Neuronal stem cell (in vitro differentiated cells): ENCODE measurements at regions not wholly inside any gene's neighbourhood (a gene's known extent, or its start where the extent isn't known, plus 50 kb on each side); places are given as distances from the start of the nearest gene placed in this dataset.
"Not testable (repeated sequence)": the region's sequence is repeated elsewhere in the genome, so short reads cannot be mapped to it uniquely, and the experiment has no call there.

Source experiments
- DNase-seq: peaks from one replicate; pipeline ENCODE4 v3.0.0-alpha.2; 2013; ENCODE audit warnings: low spot score
- H2AFZ ChIP-seq: one replicate; pipeline ENCODE4 v1.6.1; 2013; ENCODE audit warnings: mild to moderate bottlenecking, low read length, inconsistent platforms
- H2AK5ac ChIP-seq: 2 replicates; pipeline ENCODE4 v1.6.1; 2013; ENCODE audit warnings: low read depth, mild to moderate bottlenecking, inconsistent platforms, low read length, moderate library complexity, mixed read lengths
- H2BK120ac ChIP-seq: 2 replicates; pipeline ENCODE4 v1.6.1; 2013; ENCODE audit warnings: low read depth, mild to moderate bottlenecking, inconsistent platforms, low read length, moderate library complexity, mixed read lengths
- H2BK12ac ChIP-seq: one replicate; pipeline ENCODE4 v1.6.1; 2013; ENCODE audit warnings: low read length, inconsistent platforms
- H2BK15ac ChIP-seq: 2 replicates; pipeline ENCODE4 v1.6.1; 2013; ENCODE audit warnings: mild to moderate bottlenecking, low read length, inconsistent platforms, mixed read lengths
- H2BK5ac ChIP-seq: one replicate; pipeline ENCODE4 v1.6.1; 2013; ENCODE audit warnings: inconsistent platforms, mild to moderate bottlenecking, low read length, moderate library complexity
- H3K14ac ChIP-seq: one replicate; pipeline ENCODE4 v1.6.1; 2013; ENCODE audit warnings: low read length, inconsistent platforms
- H3K18ac ChIP-seq: 2 replicates; pipeline ENCODE4 v1.6.1; 2013; ENCODE audit warnings: low read length, inconsistent platforms
- H3K23ac ChIP-seq: 2 replicates; pipeline ENCODE4 v1.6.1; 2013; ENCODE audit warnings: low read depth, mild to moderate bottlenecking, mixed read lengths, low read length, inconsistent platforms; ENCODE audit not compliant: poor library complexity
- H3K27ac ChIP-seq: replicated peaks from 3 replicates; pipeline ENCODE4 v1.5.1; 2013; ENCODE audit warnings: low read length, inconsistent platforms
- H3K27me3 ChIP-seq, 3 experiments: 2 replicates each; pipeline ENCODE4 v1.6.1; 2013; ENCODE audit warnings: low read length in 3 of 3, mild to moderate bottlenecking in 2 of 3, inconsistent platforms in 1 of 3, low read depth in 1 of 3, mixed read lengths in 1 of 3, moderate library complexity in 1 of 3; ENCODE audit not compliant: control insufficient read depth in 3 of 3, insufficient read depth in 3 of 3
- H3K36me3 ChIP-seq, 2 donors: replicated peaks in 1 of 2; 2 replicates each; pipeline ENCODE4 v1.6.1; 2013; ENCODE audit warnings: low read length in 2 of 2; ENCODE audit not compliant: control insufficient read depth in 2 of 2, insufficient read depth in 2 of 2
- H3K4ac ChIP-seq: 2 replicates; pipeline ENCODE4 v1.6.1; 2013; ENCODE audit warnings: inconsistent platforms, mild to moderate bottlenecking, low read length, moderate library complexity
- H3K4me1 ChIP-seq, 2 donors: 1 replicate in 1 of 2; 2 replicates in 1 of 2; pipeline ENCODE4 v1.6.1; 2013; ENCODE audit warnings: low read length in 2 of 2, low read depth in 1 of 2; ENCODE audit not compliant: control insufficient read depth in 2 of 2, insufficient read depth in 1 of 2
- H3K4me2 ChIP-seq: one replicate; pipeline ENCODE4 v1.6.1; 2013; ENCODE audit warnings: mild to moderate bottlenecking, low read length, inconsistent platforms; ENCODE audit not compliant: insufficient read depth, poor library complexity, severe bottlenecking
- H3K4me3 ChIP-seq, 2 donors: 2 replicates each; pipeline ENCODE4 v1.5.1; 2013; ENCODE audit warnings: low read length in 2 of 2, mild to moderate bottlenecking in 2 of 2, inconsistent platforms in 1 of 2, moderate library complexity in 1 of 2
- H3K79me1 ChIP-seq: one replicate; pipeline ENCODE4 v1.6.1; 2013; ENCODE audit warnings: low read depth, mild to moderate bottlenecking, inconsistent platforms, low read length, moderate library complexity
- H3K9ac ChIP-seq: one replicate; pipeline ENCODE4 v1.6.1; 2013; ENCODE audit warnings: mild to moderate bottlenecking, low read depth, low read length, inconsistent platforms; ENCODE audit not compliant: poor library complexity
- H3K9me3 ChIP-seq, 2 donors: replicated peaks in 1 of 2; 2 replicates each; pipeline versions ENCODE3 to v1.6.1; 2013; ENCODE audit warnings: low read length in 2 of 2, mild to moderate bottlenecking in 2 of 2, inconsistent platforms in 1 of 2, low read depth in 1 of 2, mixed read lengths in 1 of 2, moderate library complexity in 1 of 2; ENCODE audit not compliant: control insufficient read depth in 2 of 2, insufficient read depth in 1 of 2
- H4K8ac ChIP-seq: one replicate; pipeline ENCODE4 v1.6.1; 2013; ENCODE audit warnings: low read depth, mild to moderate bottlenecking, inconsistent platforms, low read length, moderate library complexity
- H4K91ac ChIP-seq: one replicate; pipeline ENCODE4 v1.6.1; 2013; ENCODE audit warnings: low read length, low read depth, mild to moderate bottlenecking, inconsistent platforms; ENCODE audit not compliant: poor library complexity
- WGBS, 2 donors: extraction: QIAGEN DNeasy Blood & Tissue Kit; methylation state at CpG; one replicate each; pipeline ENCODE4 v1.1.7; 2013; ENCODE audit warnings: missing lambda C conversion rate in 2 of 2, mixed read lengths in 1 of 2; ENCODE audit not compliant: insufficient read length in 2 of 2, insufficient replicate concordance in 1 of 2; ENCODE audit errors: extremely low coverage in 2 of 2; 5-methylcytosine and 5-hydroxymethylcytosine counted together

GRCh38 chr4:104272966-104273365 lies 221.7 kb downstream of the CXXC4 start:
- Histone ChIP-seq H3K36me3 (no peaks in the 10 kb centered on the region), H3K27me3 (no peaks in the 10 kb centered on the region), H3K4me1 (peaks cover 0 to 3% of the 10 kb centered on the region in 2 donors), H3K4ac (no peak overlapping the region), H3K9ac (no peak overlapping the region), H3K79me1 (no peaks in the 10 kb centered on the region), H4K91ac (no peak overlapping the region), H3K9me3 (no peaks in the 10 kb centered on the region), H2BK15ac (no peak overlapping the region), H2BK5ac (no peak overlapping the region), H3K23ac (no peak overlapping the region), H3K27ac (no peak overlapping the region), H3K18ac (no peak overlapping the region), H3K4me2 (no peak overlapping the region), H3K4me3 (no peak overlapping the region), H2BK120ac (no peak overlapping the region), H2BK12ac (no peak overlapping the region), H2AK5ac (no peak overlapping the region), H3K14ac (no peak overlapping the region), H4K8ac (no peak overlapping the region), H2AFZ (peak overlapping the region; percentile 60)
- DNase-seq: no peak
- WGBS, 2 donors: no CpG with 5 or more reads among the region's 2 CpGs

- not testable (repeated sequence) for H2BK5ac ChIP-seq, H3K79me1 ChIP-seq, DNase-seq, H3K9ac ChIP-seq, H3K4me1 ChIP-seq, H4K8ac ChIP-seq, H3K14ac ChIP-seq, H2BK15ac ChIP-seq, H3K23ac ChIP-seq, H2BK12ac ChIP-seq, H3K27ac ChIP-seq, H3K4me2 ChIP-seq, H3K36me3 ChIP-seq, H3K4ac ChIP-seq, H2AFZ ChIP-seq, H2BK120ac ChIP-seq, H3K4me3 ChIP-seq, H2AK5ac ChIP-seq, H3K27me3 ChIP-seq, H3K18ac ChIP-seq, H4K91ac ChIP-seq, H3K9me3 ChIP-seq
- WGBS, 2 donors: no CpG with 5 or more reads among the region's 5 CpGs
These were observed 225.1 kb downstream of the CXXC4 start for GRCh38 chr4:104269603-104270002.

GRCh38 chr4:104263100-104263499 lies 231.6 kb downstream of the CXXC4 start:
- Histone ChIP-seq H4K8ac (no peak overlapping the region), H3K4ac (no peak overlapping the region), H2AFZ (no peak overlapping the region), H4K91ac (no peak overlapping the region), H3K14ac (no peak overlapping the region), H2AK5ac (no peak overlapping the region), H3K9ac (no peak overlapping the region), H3K18ac (no peak overlapping the region), H2BK5ac (no peak overlapping the region), H3K36me3 (no peaks in the 10 kb centered on the region), H3K79me1 (no peaks in the 10 kb centered on the region), H3K23ac (no peak overlapping the region), H2BK15ac (no peak overlapping the region), H3K27me3 (no peaks in the 10 kb centered on the region), H3K27ac (no peak overlapping the region), H2BK12ac (no peak overlapping the region), H2BK120ac (no peak overlapping the region), H3K4me2 (no peak overlapping the region), H3K4me1 (no peaks in the 10 kb centered on the region), H3K4me3 (no peak overlapping the region), H3K9me3 (no peaks in the 10 kb centered on the region)
- DNase-seq: no peak
- WGBS, 2 donors: no CpG with 5 or more reads among the region's 3 CpGs

GRCh38 chr4:104262678-104263077 lies 232.0 kb downstream of the CXXC4 start:
- H2BK15ac ChIP-seq: no peak overlapping the region
- H3K27ac ChIP-seq: no peak overlapping the region
- no peak overlapping the region for H3K14ac ChIP-seq
- no peak overlapping the region for H3K4me3 ChIP-seq
- no peak overlapping the region for H2BK120ac ChIP-seq
- no peak overlapping the region for H3K23ac ChIP-seq
- H2BK12ac ChIP-seq: no peak overlapping the region
- H3K18ac ChIP-seq: no peak overlapping the region
- H3K4ac ChIP-seq: no peak overlapping the region
- H2AK5ac ChIP-seq: no peak overlapping the region
- no peak overlapping the region for H4K91ac ChIP-seq
- H3K9ac ChIP-seq: no peak overlapping the region
- no peak for DNase-seq
- H3K4me2 ChIP-seq: no peak overlapping the region
- H3K79me1 ChIP-seq: no peaks in the 10 kb centered on the region
- H4K8ac ChIP-seq: no peak overlapping the region
- no peak overlapping the region for H2BK5ac ChIP-seq
- no peaks in the 10 kb centered on the region for H3K4me1 ChIP-seq
- no CpG with 5 or more reads among the region's 2 CpGs for WGBS, 2 donors
- no peaks in the 10 kb centered on the region for H3K36me3 ChIP-seq
- no peaks in the 10 kb centered on the region for H3K9me3 ChIP-seq
- H3K27me3 ChIP-seq: no peaks in the 10 kb centered on the region
- H2AFZ ChIP-seq: no peak overlapping the region
